ENCODE measurements at regions not wholly inside any gene's neighbourhood (a gene's known extent, or its start where the extent isn't known, plus 50 kb on each side); places are given as distances from the start of the nearest gene placed in this dataset.

GRCh38 chr3:102230057-102230456 is 204.8 kb upstream of the ZPLD1 start:
- DNase-seq (ENCODE audit: extremely low spot score) = no peak
- TF ChIP-seq LEF1 (IDR thresholded peaks at IDR 0.05; ENCODE audit: borderline replicate concordance) (no peak), PKNOX1 (IDR thresholded peaks at IDR 0.05) (peak; percentile 68; the same call in 1 of the 2 replicates), ZNF384 (IDR thresholded peaks at IDR 0.05) (peak; percentile 65; the same call in 1 of the 2 replicates)
- ChIA-PET POLR2A (no interaction called here), CTCF (interaction anchor here (1.0 to 3.7 kb wide), 6 partner anchors 247 to 511 kb away, joined by 3 to 62 read pairs (median 8); no protein-coding TSS in a partner anchor)

- POLR2A ChIA-PET = no interaction called here
- CTCF ChIA-PET = interaction anchor here (1.1 kb wide), 1 partner anchor 309 kb away, joined by 3 read pairs; no protein-coding TSS in a partner anchor
- TF ChIP-seq PKNOX1 (IDR thresholded peaks at IDR 0.05) (peak; percentile 95), BHLHE40 (IDR thresholded peaks at IDR 0.05; ENCODE audit: borderline replicate concordance) (no peak), ELF4 (IDR thresholded peaks at IDR 0.05) (no peak), CTBP1 (IDR thresholded peaks at IDR 0.05; ENCODE audit: borderline replicate concordance) (peak; percentile 86), FOXA1 (IDR thresholded peaks at IDR 0.05) (no peak)
- no peak for DNase-seq (ENCODE audit: extremely low spot score)
Observed at GRCh38 chr3:102233881-102234280, 200.9 kb upstream of the ZPLD1 start.

- no peak for DNase-seq (ENCODE audit: extremely low spot score)
- CTCF ChIA-PET = interaction anchor here (0.8 to 1.1 kb wide), 4 partner anchors 137 to 436 kb away, joined by 3 to 6 read pairs (median 6); no protein-coding TSS in a partner anchor
- POLR2A ChIA-PET = no interaction called here
- TF ChIP-seq FOXM1 (IDR thresholded peaks at IDR 0.05; ENCODE audit: borderline replicate concordance) = no peak
- TF ChIP-seq BHLHE40 (IDR thresholded peaks at IDR 0.05; ENCODE audit: borderline replicate concordance) = no peak
- no peak for TF ChIP-seq CTBP1 (IDR thresholded peaks at IDR 0.05; ENCODE audit: borderline replicate concordance)
- TF ChIP-seq NFRKB (IDR thresholded peaks at IDR 0.05) = no peak
- TF ChIP-seq HDGF (IDR thresholded peaks at IDR 0.05; ENCODE audit: borderline replicate concordance) = no peak
- no peak for TF ChIP-seq L3MBTL2 (conservative IDR thresholded peaks at IDR 0.05)
- no peak for TF ChIP-seq PKNOX1 (IDR thresholded peaks at IDR 0.05)
- no peak for TF ChIP-seq TARDBP (IDR thresholded peaks at IDR 0.05)
- TF ChIP-seq LEF1 (IDR thresholded peaks at IDR 0.05; ENCODE audit: borderline replicate concordance) = no peak
- no peak for TF ChIP-seq ELF4 (IDR thresholded peaks at IDR 0.05)
- no peak for TF ChIP-seq ARNT (IDR thresholded peaks at IDR 0.05)
- no peak for TF ChIP-seq FOXA1 (IDR thresholded peaks at IDR 0.05)
- no peak for TF ChIP-seq FOXK2 (IDR thresholded peaks at IDR 0.05)
- no peak for TF ChIP-seq SP1 (IDR thresholded peaks at IDR 0.05)
- TF ChIP-seq ZNF384 (IDR thresholded peaks at IDR 0.05) = no peak
- TF ChIP-seq SUZ12 (IDR thresholded peaks at IDR 0.05) = no peak
Observed at GRCh38 chr3:102235679-102236078, 199.1 kb upstream of the ZPLD1 start.

DNA sequence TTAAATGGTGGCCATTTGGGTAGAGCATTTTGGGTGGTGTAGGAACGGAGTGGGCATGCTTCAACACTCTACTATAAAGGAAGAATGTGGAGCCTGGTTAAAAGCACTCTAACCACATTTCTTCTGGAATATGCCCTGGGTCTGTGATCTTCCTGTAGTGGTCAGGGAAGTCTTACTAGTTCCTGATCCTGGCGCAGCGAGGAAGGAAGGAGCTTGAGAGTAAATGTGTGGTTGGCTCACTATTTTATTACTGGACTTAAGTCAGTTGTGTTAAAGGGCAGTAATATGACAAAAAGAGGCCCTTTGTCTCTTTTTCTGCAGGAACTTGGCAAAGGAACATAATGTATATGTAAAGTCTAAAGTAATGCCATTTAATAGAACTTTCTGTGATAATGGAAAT is 197.6 kb upstream of the ZPLD1 start:
- CTCF ChIA-PET = interaction anchor here (1.0 kb wide), 1 partner anchor 8 kb away, joined by 4 read pairs; no protein-coding TSS in a partner anchor
- TF ChIP-seq LEF1 (IDR thresholded peaks at IDR 0.05; ENCODE audit: borderline replicate concordance) (no peak), ZNF384 (IDR thresholded peaks at IDR 0.05) (no peak), HDGF (IDR thresholded peaks at IDR 0.05; ENCODE audit: borderline replicate concordance) (no peak), TARDBP (IDR thresholded peaks at IDR 0.05) (no peak), ARNT (IDR thresholded peaks at IDR 0.05) (no peak), BHLHE40 (IDR thresholded peaks at IDR 0.05; ENCODE audit: borderline replicate concordance) (no peak), PKNOX1 (IDR thresholded peaks at IDR 0.05) (no peak), FOXA1 (IDR thresholded peaks at IDR 0.05) (no peak), SP1 (IDR thresholded peaks at IDR 0.05) (no peak), FOXK2 (IDR thresholded peaks at IDR 0.05) (no peak), NFRKB (IDR thresholded peaks at IDR 0.05) (no peak), FOXM1 (IDR thresholded peaks at IDR 0.05; ENCODE audit: borderline replicate concordance) (no peak), ELF4 (IDR thresholded peaks at IDR 0.05) (no peak), CTBP1 (IDR thresholded peaks at IDR 0.05; ENCODE audit: borderline replicate concordance) (no peak), L3MBTL2 (conservative IDR thresholded peaks at IDR 0.05) (no peak), SUZ12 (IDR thresholded peaks at IDR 0.05) (no peak)
- DNase-seq (ENCODE audit: extremely low spot score) = no peak
- POLR2A ChIA-PET = no interaction called here

DNA sequence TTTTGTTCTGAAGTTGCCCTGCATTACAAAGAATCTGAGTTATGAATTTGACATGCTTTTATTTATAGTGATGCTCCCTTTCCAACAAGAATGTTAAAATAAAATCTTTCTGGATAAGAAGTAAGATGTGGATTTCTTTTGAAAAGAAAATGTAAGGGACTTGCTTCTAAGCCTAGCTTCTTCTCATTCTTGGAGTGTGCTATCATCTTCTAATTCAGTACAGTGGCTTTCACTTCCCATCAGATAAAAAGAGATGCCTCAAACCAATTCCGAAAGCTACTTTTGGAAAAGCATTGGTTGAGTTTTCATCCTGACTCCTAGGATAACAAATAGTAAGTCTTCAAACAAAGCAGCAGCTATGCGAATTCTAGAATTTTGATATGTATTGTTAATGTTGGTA is 197.0 kb upstream of the ZPLD1 start:
- TF ChIP-seq ZNF384 (IDR thresholded peaks at IDR 0.05) (no peak), L3MBTL2 (conservative IDR thresholded peaks at IDR 0.05) (no peak), NFRKB (IDR thresholded peaks at IDR 0.05) (no peak), FOXK2 (IDR thresholded peaks at IDR 0.05) (no peak), FOXA1 (IDR thresholded peaks at IDR 0.05) (no peak), TARDBP (IDR thresholded peaks at IDR 0.05) (no peak), PKNOX1 (IDR thresholded peaks at IDR 0.05) (no peak)

More for the DNA sequence above, 197.0 kb upstream of the ZPLD1 start:
- DNase-seq (ENCODE audit: extremely low spot score) = no peak
- ChIA-PET CTCF (interaction anchor here (1.0 kb wide), 1 partner anchor 9 kb away, joined by 4 read pairs; no protein-coding TSS in a partner anchor), POLR2A (no interaction called here)

All from HEK293T (cell line).